ENCODE measurements at regions not wholly inside any gene's neighbourhood (a gene's known extent, or its start where the extent isn't known, plus 50 kb on each side); places are given as distances from the start of the nearest gene placed in this dataset.

DNA sequence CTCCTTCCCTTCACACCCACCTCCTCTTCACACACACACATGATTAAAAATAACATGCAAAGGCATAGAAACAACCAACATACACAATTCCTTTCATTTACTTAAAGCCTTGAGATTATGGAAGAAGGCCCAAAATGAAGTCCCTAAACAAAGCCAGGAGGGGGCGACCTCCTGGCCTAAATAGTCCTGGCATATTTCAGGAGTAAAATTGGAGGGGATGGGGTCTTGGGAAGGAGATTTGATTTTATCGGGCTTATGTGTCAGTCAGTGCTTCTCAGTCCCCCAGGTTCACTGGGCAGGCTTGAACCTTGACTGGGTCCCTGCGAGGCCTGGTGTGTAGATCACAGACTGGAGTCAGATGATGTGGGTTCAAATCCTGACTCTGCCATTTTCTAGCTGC lies 266.4 kb downstream of the SAMD5 start:
- ATAC-seq (peak; percentile 55; the same call in 1 of the 2 replicates), DNase-seq (ENCODE audit: low spot score) (peak; percentile 20)
- CTCF ChIA-PET = interaction anchor here (0.9 kb wide), 1 partner anchor 88 kb away, joined by 3 read pairs; no protein-coding TSS in a partner anchor
- Mint-ChIP-seq H3K36me3 (no peaks in the 10 kb centered on the region), H3K4me3 (no peak overlapping the region), H3K27me3 (ENCODE audit: low read depth) (no peaks in the 10 kb centered on the region), H3K9me3 (no peaks in the 10 kb centered on the region), H3K4me1 (no peaks in the 10 kb centered on the region), H3K27ac (no peak overlapping the region)
- no peak for TF ChIP-seq FOXP1 (CRISPR knock-in tag; IDR thresholded peaks at IDR 0.05; ENCODE audit: borderline replicate concordance)
- TF ChIP-seq, protein P1, sequence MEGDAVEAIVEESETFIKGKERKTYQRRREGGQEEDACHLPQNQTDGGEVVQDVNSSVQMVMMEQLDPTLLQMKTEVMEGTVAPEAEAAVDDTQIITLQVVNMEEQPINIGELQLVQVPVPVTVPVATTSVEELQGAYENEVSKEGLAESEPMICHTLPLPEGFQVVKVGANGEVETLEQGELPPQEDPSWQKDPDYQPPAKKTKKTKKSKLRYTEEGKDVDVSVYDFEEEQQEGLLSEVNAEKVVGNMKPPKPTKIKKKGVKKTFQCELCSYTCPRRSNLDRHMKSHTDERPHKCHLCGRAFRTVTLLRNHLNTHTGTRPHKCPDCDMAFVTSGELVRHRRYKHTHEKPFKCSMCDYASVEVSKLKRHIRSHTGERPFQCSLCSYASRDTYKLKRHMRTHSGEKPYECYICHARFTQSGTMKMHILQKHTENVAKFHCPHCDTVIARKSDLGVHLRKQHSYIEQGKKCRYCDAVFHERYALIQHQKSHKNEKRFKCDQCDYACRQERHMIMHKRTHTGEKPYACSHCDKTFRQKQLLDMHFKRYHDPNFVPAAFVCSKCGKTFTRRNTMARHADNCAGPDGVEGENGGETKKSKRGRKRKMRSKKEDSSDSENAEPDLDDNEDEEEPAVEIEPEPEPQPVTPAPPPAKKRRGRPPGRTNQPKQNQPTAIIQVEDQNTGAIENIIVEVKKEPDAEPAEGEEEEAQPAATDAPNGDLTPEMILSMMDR (IDR thresholded peaks at IDR 0.05) = peak; percentile 59
- TF ChIP-seq JUN (CRISPR knock-in tag; IDR thresholded peaks at IDR 0.05) = no peak
- TF ChIP-seq ZNF671 (CRISPR knock-in tag; IDR thresholded peaks at IDR 0.05) = no peak
- no peak for TF ChIP-seq MXD4 (CRISPR knock-in tag; IDR thresholded peaks at IDR 0.05; ENCODE audit: borderline replicate concordance)
- POLR2A ChIA-PET = no interaction called here

DNA sequence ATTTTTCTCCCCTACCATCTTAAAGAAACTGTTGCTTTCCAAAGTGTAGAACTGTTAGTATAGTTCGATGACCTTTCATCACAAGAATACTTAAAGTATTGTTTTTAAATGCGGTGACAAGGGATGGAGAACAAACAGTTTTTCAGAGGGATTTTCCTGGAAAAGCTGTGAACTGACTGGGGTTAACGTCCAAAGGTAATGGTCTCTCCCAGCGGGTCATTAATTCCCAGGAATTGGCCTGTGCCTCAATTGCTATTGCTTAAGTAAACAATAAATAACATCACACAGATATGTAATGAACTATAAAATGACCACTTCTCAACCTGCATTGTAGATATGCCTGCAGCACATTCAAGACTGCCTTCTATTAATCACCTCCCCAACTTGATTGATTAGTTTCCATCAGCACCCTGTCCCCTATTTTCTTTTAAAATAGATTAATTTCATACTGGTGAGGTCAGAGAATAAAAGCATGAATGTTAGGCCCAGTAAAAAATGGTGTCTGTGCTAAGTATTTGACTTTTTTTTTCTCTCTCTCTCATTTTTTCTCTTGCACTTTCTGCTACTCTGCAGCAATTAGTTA lies 268.2 kb downstream of the SAMD5 start:
- ATAC-seq (no peak), DNase-seq (ENCODE audit: low spot score) (no peak)
- POLR2A ChIA-PET = no interaction called here
- H3K4me1 Mint-ChIP-seq = no peaks in the 10 kb centered on the region
- H3K9me3 Mint-ChIP-seq = no peaks in the 10 kb centered on the region
- CTCF ChIA-PET = interaction anchor here (1.3 kb wide), 1 partner anchor 9 kb away, joined by 4 read pairs; no protein-coding TSS in a partner anchor
- no peak overlapping the region for H3K4me3 Mint-ChIP-seq
- TF ChIP-seq, protein P2, sequence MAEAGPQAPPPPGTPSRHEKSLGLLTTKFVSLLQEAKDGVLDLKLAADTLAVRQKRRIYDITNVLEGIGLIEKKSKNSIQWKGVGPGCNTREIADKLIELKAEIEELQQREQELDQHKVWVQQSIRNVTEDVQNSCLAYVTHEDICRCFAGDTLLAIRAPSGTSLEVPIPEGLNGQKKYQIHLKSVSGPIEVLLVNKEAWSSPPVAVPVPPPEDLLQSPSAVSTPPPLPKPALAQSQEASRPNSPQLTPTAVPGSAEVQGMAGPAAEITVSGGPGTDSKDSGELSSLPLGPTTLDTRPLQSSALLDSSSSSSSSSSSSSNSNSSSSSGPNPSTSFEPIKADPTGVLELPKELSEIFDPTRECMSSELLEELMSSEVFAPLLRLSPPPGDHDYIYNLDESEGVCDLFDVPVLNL (CRISPR knock-in tag; IDR thresholded peaks at IDR 0.05; ENCODE audit: borderline replicate concordance, low read depth) = no peak
- TF ChIP-seq FOXJ3 (CRISPR knock-in tag; IDR thresholded peaks at IDR 0.05; ENCODE audit: borderline replicate concordance) = no peak
- TF ChIP-seq, protein P3, sequence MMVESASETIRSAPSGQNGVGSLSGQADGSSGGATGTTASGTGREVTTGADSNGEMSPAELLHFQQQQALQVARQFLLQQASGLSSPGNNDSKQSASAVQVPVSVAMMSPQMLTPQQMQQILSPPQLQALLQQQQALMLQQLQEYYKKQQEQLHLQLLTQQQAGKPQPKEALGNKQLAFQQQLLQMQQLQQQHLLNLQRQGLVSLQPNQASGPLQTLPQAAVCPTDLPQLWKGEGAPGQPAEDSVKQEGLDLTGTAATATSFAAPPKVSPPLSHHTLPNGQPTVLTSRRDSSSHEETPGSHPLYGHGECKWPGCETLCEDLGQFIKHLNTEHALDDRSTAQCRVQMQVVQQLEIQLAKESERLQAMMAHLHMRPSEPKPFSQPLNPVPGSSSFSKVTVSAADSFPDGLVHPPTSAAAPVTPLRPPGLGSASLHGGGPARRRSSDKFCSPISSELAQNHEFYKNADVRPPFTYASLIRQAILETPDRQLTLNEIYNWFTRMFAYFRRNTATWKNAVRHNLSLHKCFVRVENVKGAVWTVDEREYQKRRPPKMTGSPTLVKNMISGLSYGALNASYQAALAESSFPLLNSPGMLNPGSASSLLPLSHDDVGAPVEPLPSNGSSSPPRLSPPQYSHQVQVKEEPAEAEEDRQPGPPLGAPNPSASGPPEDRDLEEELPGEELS (CRISPR knock-in tag; IDR thresholded peaks at IDR 0.05) = no peak
- TF ChIP-seq NR3C1 (CRISPR knock-in tag; conservative IDR thresholded peaks at IDR 0.05; ENCODE audit: low read depth) = no peak
- no peak for TF ChIP-seq NFATC4 (CRISPR knock-in tag; IDR thresholded peaks at IDR 0.05)
- no peak overlapping the region for H3K27ac Mint-ChIP-seq
- H3K36me3 Mint-ChIP-seq = no peaks in the 10 kb centered on the region
- H3K27me3 Mint-ChIP-seq (ENCODE audit: low read depth) = no peaks in the 10 kb centered on the region

DNA sequence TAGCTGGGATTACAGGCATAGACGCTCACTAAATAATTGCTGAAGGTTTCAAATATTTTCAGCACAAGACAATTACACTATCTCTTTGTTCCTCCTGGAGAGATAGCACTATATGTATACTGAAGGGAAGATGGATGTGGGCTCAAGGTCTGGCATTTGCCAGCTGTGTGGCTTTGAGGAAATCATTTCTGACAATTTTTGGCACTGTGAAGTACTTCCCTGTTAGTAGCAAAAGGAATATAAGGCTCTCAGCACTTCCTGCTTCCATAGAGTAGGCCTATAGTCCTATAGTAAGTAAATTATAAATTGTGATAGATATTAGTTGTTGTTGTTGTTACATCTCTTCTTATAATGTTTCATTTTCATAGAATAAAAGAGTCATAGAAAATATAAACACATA lies 271.1 kb downstream of the SAMD5 start:
- Mint-ChIP-seq H3K9me3 (no peaks in the 10 kb centered on the region), H3K4me3 (no peak overlapping the region), H3K4me1 (no peaks in the 10 kb centered on the region), H3K36me3 (no peaks in the 10 kb centered on the region), H3K27ac (no peak overlapping the region), H3K27me3 (ENCODE audit: low read depth) (no peaks in the 10 kb centered on the region; the same call in 1 of the 2 replicates)
- ChIA-PET CTCF (no interaction called here), POLR2A (no interaction called here)
- ATAC-seq (no peak), DNase-seq (ENCODE audit: low spot score) (no peak)
- TF ChIP-seq IRF2 (CRISPR knock-in tag; IDR thresholded peaks at IDR 0.05; ENCODE audit: borderline replicate concordance, low read depth) = no peak
- TF ChIP-seq, protein P4, sequence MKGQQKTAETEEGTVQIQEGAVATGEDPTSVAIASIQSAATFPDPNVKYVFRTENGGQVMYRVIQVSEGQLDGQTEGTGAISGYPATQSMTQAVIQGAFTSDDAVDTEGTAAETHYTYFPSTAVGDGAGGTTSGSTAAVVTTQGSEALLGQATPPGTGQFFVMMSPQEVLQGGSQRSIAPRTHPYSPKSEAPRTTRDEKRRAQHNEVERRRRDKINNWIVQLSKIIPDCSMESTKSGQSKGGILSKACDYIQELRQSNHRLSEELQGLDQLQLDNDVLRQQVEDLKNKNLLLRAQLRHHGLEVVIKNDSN (CRISPR knock-in tag; IDR thresholded peaks at IDR 0.05) = no peak
- no peak for TF ChIP-seq ETV6 (CRISPR knock-in tag; IDR thresholded peaks at IDR 0.05)
- TF ChIP-seq EMX1 (CRISPR knock-in tag; IDR thresholded peaks at IDR 0.05) = no peak

DNA sequence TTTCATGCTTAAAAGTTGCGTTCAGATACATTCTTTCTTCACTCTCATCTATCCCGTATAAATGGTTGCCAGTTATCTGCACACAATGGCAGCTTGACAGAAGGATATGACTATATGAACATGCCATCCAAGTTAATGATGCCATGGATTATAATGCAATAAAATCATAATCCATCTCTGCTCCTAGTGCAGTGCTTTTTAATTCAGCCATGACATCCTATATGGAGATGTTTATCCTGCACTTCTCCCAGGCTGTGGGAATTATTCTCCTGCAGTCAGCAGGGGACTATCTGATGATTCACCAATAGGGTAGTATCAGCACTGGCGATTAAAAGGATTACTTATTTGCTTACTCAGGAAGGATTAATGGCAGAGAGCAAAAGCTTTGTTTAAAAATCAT lies 273.8 kb downstream of the SAMD5 start:
- Mint-ChIP-seq H3K9me3 (no peaks in the 10 kb centered on the region), H3K27me3 (ENCODE audit: low read depth) (no peaks in the 10 kb centered on the region; the same call in 1 of the 2 replicates), H3K4me1 (no peaks in the 10 kb centered on the region), H3K4me3 (no peak overlapping the region), H3K27ac (no peak overlapping the region), H3K36me3 (no peaks in the 10 kb centered on the region)
- POLR2A ChIA-PET = no interaction called here
- ATAC-seq (no peak), DNase-seq (ENCODE audit: low spot score) (no peak)
- CTCF ChIA-PET = no interaction called here
- TF ChIP-seq, protein P5, sequence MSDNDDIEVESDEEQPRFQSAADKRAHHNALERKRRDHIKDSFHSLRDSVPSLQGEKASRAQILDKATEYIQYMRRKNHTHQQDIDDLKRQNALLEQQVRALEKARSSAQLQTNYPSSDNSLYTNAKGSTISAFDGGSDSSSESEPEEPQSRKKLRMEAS (CRISPR knock-in tag; IDR thresholded peaks at IDR 0.05) = no peak
- TF ChIP-seq RELA (CRISPR knock-in tag; IDR thresholded peaks at IDR 0.05; ENCODE audit: borderline replicate concordance) (no peak), GTF2I (CRISPR knock-in tag; conservative IDR thresholded peaks at IDR 0.05) (no peak), TEAD4 (CRISPR knock-in tag; IDR thresholded peaks at IDR 0.05) (no peak), NFATC4 (CRISPR knock-in tag; IDR thresholded peaks at IDR 0.05) (no peak), NFYB (CRISPR knock-in tag; conservative IDR thresholded peaks at IDR 0.05; ENCODE audit: low read depth) (no peak), FOXK1 (CRISPR knock-in tag; IDR thresholded peaks at IDR 0.05) (no peak), ZNF416 (CRISPR knock-in tag; IDR thresholded peaks at IDR 0.05) (no peak), MXD4 (CRISPR knock-in tag; IDR thresholded peaks at IDR 0.05; ENCODE audit: borderline replicate concordance) (no peak), OVOL2 (CRISPR knock-in tag; IDR thresholded peaks at IDR 0.05; ENCODE audit: borderline replicate concordance) (no peak)
- TF ChIP-seq, protein P6, sequence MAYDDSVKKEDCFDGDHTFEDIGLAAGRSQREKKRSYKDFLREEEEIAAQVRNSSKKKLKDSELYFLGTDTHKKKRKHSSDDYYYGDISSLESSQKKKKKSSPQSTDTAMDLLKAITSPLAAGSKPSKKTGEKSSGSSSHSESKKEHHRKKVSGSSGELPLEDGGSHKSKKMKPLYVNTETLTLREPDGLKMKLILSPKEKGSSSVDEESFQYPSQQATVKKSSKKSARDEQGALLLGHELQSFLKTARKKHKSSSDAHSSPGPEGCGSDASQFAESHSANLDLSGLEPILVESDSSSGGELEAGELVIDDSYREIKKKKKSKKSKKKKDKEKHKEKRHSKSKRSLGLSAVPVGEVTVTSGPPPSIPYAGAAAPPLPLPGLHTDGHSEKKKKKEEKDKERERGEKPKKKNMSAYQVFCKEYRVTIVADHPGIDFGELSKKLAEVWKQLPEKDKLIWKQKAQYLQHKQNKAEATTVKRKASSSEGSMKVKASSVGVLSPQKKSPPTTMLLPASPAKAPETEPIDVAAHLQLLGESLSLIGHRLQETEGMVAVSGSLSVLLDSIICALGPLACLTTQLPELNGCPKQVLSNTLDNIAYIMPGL (CRISPR knock-in tag; IDR thresholded peaks at IDR 0.05) = no peak
